ENCODE measurements at regions not wholly inside any gene's neighbourhood (a gene's known extent, or its start where the extent isn't known, plus 50 kb on each side); places are given as distances from the start of the nearest gene placed in this dataset.
"Not testable (repeated sequence)": the region's sequence is repeated elsewhere in the genome, so short reads cannot be mapped to it uniquely, and the experiment has no call there.

DNA sequence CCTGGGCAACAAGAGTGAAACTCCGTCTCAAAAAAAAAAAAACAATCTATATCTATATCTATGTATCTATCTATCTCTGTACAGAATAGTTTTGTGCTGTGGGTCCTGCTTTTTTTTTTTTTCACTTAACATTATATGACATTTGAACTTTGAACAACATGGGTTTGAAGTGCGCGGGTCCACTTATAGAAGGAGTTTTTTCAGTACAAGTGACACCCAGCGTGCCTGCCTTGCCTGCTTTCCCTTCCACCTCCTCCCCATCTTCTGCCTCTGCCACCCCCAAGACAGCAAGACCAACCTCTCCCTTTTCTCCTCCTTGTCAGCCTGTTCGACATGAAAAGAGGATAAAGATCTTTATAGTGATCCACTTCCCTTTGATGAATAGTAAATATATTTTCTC is 102.2 kb upstream of the KCNG1 start:
- no peak for DNase-seq (ENCODE audit: low read depth)

DNA sequence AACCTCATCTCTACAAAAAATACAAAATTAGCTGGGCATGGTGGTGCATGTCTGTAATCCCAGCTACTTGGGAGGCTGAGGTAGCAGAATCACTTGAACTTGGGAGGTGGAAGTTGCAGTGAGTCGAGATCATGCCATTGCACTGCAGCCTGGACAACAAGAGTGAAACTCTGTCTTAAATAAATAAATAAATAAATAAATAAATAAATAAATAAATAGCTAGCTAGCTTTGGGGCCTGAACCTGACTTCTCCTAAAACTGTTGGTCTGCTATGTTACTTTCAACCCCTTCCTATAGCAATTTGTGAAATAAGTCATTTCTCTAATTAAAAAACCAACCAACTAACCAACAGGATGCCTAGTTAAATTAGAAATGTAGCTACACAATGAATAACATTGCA is 101.0 kb upstream of the KCNG1 start:
- not testable (repeated sequence) for DNase-seq (ENCODE audit: low read depth)

DNA sequence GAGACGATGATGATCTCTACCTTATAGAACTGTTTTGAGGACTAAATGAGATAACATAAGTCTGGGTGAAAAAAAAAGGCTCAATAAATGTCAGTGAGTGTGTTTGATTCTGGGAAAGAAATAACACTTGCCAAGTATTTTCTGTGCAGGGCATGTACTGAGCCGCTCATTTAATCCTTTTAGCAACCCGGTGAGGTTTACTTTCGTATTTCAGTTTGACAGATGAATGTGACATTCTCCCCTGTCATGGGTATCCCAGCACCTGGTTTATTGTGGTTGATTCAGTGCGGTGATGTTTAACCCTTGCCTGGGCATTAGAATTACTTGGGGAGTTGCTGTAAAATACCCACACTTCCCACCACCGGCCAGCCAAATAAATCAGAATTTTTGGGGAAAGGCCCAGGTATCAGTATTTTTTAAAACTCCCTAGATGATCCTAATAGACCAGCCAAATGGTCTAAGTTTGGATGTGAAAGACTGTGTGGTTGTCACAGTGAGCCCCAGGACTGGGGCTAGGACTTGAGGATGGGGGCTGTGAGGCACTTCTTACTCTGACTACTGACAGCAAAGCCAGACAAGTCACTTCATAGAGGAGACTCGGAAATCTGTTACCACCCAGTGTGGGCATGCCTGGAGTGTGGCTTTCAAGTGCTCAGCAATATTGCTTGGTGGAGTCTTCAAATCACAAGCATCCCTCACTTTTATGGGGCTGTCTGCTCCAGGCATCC is 100.2 kb upstream of the KCNG1 start:
- no peak for DNase-seq (ENCODE audit: low read depth)

DNA sequence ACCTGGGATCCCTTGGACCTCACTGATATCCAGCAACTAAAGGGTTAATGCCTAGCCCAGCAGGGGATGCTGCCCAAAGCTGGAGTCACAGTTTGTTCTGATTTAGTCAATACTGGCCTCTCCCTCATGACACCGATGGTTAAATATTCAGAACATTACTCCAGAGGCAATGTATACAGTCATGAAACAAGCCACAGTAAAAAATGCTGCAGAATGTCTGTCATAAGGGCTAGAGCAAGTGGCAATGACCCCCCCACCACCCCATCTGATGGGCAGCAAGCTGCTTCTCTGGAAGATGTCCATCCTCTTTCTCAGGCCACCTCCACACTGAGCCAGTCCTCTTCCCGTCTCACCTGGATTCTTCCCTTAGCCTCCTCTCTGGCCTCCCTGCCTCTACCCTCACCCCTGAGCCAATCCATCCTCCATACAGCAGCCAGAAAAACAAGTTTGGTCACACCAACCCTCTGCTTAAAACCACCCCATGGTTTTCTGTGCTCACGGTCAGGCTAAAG is 99.0 kb upstream of the KCNG1 start:
- DNase-seq (ENCODE audit: low read depth) = no peak

DNA sequence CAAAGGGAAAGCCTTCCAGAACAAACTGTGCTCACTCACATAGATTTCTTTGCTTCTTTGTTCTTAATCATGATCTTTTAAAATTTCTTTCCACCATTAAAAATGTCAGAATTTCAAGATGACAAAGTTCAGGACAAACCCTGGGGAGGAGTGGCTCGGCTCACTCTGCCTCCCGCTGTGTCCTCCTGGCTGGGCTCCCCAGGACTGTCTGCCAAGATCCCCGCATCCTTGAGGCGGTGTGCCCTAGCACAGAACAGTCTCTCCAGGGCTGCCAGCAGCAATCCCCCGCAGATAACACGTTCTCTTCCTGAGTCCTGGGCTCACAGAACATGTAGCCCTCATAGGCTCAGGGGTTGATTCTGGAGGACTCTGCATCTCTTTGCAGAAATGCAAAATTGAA is 98.4 kb upstream of the KCNG1 start:
- no peak for DNase-seq (ENCODE audit: low read depth)

DNA sequence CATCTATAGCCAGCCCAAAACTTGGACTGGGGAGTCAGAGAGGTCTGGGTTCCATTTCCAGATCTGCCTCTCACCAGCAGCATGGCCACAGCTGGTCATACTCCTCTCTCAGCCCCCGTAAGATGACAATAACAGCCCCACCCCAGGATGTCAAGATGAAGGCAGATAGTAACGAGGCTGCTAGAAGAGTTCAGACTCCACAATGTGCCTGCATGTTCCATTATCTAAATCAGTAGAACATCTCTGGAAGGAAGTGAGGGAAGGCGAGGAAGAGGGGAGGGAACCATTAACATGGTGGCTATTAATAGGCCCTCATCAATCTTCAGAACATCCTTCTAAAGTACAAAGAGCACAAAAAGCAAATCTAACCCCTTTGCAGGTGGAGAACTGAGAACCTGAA is 98.0 kb upstream of the KCNG1 start:
- DNase-seq (ENCODE audit: low read depth) = no peak

DNA sequence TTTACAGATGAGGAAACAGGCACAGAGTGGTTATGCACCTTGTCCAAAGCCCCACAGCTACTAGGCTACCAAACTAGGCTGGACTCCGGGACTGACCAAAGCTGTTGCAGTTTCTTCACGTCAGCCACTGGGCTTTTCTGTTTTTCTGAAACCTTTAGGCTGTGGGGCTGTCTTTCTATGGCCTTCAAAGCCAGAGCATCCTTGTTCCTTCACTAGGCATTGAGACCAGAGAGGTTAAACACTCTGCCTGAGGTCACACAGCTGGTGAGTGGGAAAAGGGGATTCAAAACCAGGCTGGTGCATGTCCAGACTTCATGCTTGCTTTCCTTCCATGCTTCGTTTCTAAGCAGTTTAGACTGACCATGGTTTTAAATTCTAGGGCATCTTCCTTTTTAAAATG is 97.5 kb upstream of the KCNG1 start:
- DNase-seq (ENCODE audit: low read depth) = no peak

DNA sequence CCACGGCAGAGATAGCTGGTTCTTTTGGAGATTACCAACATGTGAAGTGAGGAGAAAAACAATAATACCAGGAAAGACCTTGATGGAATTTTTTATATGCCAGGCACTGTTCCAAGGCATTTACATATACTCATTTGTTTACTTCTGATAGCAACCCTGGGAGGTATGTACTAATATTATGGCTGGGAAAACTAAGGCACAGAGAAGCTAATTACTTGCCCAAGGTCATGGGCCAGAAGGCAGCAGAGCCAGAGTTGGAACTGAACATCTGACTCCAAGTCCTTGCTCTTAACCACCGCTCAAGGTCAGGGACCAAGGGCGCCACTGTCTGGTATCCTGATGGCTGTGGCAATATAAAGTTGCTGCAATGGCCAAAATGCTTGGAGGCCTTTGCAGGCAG is 97.0 kb upstream of the KCNG1 start:
- DNase-seq (ENCODE audit: low read depth) = no peak

DNA sequence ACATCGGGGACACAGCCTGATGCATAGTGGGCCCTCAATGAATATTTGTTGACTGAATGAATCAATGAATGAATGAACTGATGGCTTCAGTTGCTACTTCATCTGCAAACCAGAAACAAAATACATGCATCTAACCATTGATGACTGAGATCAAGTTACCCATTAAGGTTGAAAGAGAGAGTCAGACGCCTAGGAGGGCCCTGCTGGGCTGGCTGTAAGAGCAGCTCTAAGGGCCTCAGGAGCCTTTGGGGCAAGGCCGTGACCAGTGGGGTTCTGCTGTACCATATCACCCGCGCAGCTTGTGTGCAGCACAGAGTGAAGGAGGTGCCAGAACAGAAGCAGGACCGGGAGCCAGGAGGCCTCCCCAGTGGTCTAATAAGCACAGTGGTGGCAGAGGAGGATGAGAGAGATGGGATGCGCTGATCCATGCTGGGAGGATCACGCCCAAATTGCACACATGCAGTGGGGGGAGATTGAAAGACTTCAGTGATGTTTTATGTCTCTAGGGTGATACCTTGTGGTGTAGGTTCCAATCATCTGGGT is 96.1 kb upstream of the KCNG1 start:
- no peak for DNase-seq (ENCODE audit: low read depth)

DNA sequence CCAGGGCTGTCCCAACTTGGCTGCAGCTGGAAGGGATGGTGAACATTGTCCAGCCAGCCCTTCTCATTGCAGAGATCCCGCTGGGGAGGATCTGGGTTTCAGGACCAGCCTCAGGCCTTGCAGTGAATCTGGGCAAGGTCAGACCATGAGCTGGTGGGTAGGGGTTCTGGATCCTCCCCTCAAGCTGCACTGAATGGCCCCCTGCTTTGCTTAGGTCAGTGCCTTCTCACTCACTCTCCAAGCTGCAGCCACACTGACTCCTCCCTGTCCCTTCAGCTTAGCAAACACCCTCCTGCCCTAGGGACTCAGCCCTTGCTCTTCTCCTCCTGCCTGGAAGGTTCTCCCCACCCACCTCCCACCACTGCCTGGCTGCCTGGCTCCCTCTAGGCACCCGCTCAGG is 95.3 kb upstream of the KCNG1 start:
- DNase-seq (ENCODE audit: low read depth) = no peak

DNA sequence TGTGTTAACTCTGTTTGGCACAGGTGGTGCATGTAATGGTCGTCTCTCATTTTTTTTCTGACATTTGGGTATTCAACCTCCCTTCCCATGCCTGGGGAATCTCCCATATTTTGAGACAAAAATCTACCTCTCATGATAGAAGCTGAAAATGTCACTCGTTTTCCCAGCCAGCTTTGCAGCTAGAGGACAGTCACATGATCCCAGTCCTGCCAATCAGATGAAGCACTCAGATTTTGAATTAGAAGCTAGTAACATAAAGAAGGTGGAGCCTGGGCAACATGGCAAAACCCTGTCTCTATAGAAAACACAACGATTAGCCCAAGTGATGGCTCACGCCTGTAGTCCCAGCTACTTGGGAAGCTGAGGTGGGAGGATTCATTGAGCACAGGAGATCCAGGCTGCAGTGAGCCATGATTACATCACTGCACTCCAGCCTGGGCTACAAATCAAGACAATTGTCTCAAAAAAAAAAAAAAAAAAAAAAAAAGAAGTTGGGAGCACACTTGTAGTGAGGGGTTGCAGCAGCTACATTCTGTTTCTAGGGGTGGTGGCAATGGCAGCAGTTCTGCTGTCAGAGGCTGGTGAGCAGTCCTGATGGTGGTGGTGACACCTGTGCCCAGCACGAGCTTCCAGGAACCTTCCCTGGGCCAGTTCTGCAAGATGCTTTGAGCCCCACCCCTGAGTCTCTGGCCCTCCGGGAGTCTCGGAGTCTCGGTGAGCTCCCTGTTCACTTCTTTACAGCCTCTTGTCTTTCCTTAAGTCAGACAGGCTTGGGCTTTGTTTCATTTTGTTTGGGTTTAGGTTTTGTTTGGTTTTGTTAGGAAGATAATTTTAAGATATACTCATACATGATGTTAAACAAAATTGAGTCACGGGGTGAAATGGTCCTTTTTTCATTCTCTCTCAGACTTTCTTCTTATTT is 94.1 kb upstream of the KCNG1 start:
- DNase-seq (ENCODE audit: low read depth) = no peak

DNA sequence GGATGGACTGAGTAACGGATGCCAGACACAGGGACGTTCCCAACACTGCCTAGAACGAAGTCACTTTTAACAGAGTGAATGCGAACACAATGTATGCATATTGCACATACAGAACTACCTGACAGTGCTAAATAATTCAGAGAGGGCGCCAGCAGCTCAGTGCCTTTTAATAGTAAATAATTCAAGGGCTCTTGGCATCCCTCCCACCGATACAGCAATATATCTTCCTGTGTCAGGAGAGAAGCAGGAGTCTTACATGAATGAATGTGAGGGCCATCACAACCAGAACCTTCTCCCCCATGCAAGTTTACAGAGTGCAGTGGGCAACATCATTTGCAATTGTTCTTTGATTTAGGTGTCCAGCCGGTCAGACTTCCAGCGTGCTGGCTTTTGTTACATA is 88.4 kb upstream of the KCNG1 start:
- DNase-seq (ENCODE audit: low read depth) = no peak

DNA sequence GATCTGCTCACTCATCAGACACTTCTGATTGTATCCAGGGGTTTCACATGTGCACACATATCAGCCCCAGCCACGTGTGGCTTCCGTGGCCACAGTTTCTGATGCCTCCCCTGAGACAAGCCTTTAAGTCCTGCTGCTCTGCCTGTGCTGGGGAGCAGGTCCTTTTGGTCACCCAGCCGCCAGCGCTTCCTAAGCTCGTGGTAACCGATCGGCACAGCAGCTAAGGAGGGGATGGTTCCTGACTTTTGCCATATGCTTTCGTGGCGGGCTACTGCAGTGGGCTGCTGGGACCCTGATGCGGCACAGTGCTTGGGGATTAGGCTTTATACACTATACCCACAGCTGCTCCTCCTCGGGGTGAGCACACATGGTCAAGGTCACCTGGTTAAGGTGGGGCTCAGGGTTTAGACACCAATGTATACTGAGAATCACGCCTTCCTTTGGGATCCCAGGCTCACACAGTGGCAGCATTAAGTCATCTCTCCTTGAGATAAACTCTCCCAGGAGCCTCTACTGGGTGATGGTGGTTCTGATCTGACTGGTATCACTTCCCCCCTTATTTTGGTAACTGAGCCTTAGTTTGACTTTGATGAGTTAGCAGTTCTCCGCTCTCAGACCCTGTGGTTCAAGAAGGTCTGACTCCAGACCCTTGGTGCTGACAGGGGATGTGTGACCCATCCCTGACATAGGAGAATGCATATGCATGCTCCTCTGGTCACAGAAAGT is 85.9 kb upstream of the KCNG1 start:
- DNase-seq (ENCODE audit: low read depth) = no peak

DNA sequence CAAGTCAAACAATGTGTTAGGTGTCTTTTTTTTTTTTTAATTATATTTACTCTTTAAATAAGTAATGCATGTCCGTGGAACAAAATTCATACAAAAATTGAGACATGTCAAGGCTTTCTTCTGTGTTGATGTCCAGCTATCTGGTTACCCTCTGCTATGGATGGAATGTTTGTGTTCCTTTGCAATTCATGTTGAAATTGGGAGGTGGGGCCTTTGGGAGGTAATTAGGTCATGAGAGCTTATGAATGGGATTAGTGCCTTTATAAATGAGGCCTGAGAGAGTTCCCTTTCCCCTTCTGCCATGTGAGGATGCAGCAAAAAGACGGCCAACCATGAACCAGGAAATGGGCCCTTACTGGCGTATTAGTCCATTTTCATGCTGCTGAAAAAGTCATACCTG is 83.1 kb upstream of the KCNG1 start:
- no peak for DNase-seq (ENCODE audit: low read depth)

DNA sequence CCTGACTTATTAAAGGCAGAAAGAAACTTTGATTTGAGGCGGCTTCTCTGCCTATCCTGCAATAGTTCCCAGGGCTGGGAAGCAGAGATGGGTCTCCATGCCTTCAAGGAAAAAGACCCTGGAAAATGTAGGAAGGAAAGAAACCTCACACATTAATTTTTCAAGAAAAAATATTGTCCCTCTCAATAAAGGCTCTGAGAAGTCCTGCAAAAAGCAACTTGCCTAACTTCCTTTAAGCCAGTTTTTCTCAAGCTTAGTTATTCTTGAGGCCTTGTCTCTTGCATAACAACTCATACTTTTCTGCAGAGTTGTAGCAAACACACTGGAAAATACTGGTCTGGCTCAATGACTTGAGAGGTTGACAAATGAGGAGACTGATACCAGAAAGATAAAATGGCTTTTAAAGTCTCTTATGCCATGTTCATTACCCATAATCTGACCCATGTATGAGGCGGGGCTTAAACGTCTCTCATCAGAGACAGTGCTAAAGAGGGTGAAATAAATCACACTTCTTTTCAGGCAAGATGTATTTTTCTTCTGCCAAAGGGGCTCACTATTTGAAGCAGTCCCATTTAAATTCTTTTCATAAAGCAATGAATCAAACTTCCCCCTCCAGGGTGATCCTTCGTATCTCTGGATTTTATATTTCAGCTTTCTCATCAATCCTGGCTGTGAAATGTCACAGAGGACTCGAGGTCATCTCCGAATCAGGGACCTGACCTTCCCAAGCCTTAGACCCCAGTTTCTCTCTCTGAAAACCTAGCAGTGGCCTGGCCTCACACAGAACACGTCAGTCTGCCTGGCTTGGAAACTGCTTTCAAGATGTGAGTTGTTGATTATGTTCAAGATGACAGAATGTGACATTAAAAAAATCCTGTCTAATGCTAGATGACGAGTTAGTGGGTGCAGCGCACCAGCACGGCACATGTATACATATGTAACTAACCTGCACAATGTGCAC is 82.3 kb upstream of the KCNG1 start:
- no peak for DNase-seq (ENCODE audit: low read depth)

DNA sequence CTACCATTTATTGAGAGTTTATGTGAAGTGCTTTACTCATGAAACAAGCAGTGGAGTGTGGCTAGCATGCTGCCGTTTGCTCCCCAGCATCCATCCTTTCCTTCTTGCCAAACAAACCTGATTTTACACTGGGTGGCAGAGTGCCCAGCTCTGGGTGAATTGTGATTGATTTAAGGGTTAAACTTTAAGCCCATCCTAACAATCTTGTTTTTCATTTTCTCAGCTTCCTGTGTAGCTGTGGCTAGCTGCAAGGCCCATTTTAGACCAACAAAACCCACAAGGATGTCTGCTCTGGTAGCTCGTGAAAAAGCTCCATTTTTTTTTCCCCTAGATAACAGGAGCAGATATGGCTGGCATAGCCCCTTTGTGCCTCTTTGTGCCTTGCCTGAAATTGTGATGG is 77.7 kb upstream of the KCNG1 start:
- DNase-seq (ENCODE audit: low read depth) = no peak

DNA sequence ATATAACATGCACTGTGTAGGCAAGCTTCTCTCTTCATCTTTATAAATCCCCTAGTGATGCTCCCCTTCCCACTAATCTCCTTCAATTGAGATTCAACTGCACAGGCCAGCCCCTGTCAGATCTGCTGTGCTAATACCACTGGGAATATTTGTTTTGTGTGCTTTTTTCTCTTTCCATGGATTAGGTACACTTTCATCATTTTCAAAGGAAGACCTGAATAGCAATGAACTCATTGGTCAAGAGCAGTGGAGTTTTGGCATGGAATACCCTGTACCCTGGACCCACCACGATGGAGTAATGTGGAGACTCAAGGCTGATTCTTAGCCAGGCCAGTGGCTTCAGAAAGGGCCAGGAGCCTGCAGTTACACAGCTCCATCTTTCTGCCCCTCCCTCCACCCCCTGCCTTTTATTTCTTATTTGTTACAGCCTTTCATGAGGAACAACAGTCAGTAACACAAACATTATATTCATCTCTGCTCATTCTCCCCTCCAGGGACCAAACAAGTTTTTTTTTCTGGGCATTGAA is 75.4 kb upstream of the KCNG1 start:
- no peak for DNase-seq (ENCODE audit: low read depth)

DNA sequence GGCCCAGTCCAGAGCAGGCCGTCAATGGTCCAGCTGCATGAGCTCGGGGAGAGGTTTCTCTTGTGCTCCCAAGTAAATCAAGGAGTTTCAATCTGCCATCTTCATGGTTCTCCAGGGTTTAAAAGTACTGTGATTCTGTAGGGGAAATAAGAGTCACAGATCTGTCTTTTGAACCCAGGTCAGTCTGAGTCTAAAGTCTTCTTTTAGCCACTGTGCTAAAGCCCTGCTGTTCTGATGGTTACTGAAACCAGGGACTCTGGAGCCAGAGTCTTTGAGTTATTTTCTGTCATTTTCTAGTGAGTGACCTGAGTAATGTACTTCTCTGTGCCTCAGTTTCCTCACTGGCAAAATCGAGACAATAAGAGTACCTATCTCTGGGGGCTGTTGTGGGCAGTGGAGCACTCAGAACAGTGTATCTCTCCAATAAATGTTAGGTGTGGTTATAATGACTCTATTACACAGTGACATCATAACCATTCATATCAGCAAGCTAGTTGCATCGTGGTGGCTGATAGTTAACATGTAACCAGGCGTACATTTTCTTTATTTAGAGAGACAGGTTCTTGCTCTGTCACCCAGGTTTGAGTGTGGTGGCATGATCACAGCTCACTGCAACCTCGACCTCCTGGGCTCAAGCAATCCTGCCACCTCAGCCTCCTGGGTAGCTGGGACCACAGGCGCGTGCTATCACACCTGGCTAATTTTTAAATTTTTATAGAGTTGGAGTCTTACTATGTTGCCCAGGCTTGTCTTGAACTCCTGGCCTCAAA is 74.6 kb upstream of the KCNG1 start:
- DNase-seq (ENCODE audit: low read depth) = no peak

DNA sequence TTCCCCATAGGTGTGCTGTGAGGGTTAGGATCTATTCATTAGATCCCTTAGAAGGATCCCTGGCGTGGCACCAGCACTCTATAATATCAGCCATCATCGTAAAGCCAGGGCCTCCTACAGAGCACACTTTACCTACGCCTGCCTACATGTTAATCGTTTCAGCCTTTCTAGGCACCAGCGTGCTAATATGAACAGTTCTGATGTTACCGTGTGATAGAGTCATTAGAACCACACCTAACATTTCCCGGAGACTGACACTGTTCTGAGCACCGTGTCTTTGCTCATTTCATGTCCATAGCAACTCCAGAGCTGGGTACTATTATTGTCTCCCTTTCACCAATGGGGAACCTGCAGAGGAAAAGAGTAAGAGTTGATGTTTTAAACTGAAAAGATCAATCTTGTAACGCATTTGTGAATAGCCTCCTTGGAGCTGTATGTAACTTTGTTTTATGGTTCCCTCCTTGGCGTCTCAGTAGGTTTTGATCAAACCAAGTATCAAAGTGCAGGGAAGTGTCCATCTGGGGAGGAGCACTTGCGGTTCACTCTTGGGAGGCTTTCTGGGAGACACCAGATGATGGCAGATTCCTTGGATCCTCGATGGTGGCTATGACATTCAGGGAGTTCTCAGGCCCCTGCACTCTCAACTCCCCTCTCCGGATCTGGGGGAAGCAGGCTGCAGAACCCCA is 73.8 kb upstream of the KCNG1 start:
- no peak for DNase-seq (ENCODE audit: low read depth)

All from activated T-helper 9 cell treated with anti-CD3 and anti-CD28 coated beads, Interleukin-2, amount 50 U/mL, for 16 hours (primary cell).